Left forelimb (tissue), 1 donor: ENCODE measurements at regions not wholly inside any gene's neighbourhood (a gene's known extent, or its start where the extent isn't known, plus 50 kb on each side); places are given as distances from the start of the nearest gene placed in this dataset.
A peak's percentile ranks its signal among the peaks of the same experiment; 100 is the strongest.

Experiments
- DNase-seq: peaks from one replicate; pipeline ENCODE4 v3.0.0-alpha.2; 2018; ENCODE audit warnings: low spot score

GRCh38 chr16:86297866-86298757 is 212.2 kb upstream of the FOXF1 start:
- DNase-seq = peak; percentile 59

- DNase-seq = peak; percentile 38
Observed at GRCh38 chr16:86298758-86299134, 211.6 kb upstream of the FOXF1 start.

DNA sequence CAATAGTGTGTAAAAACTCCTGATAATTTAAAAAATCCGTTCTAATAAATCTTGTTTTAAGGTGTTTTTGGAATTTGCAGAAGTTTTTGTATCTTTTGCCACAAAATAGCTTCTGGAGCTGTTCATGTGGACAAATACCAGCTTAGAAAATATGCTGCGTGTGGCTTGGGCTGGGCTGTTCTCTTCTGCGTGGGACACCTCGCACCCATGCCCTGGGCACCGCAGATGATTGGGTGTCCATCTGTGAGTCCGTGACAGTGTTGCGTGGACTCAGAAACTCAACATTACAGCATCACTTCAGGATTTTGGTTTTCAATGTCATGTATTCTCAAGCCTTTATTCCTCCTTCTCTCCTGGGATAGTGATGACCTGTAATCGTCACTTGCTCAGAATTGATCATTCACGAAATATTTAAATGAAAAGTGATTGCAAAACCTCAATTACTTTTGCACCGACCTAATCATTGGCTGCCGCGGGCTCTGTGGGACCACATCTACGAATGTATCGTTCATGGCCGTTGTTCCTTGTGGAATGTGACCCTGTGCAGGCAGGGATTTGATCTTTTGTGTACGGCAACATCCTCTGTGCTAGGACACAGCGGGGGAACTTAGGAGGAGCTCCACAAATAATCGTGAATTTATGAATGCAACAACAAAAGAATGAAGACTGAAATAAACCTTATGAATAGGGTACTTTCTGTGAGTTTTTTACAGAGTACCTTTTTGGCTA is 210.3 kb upstream of the FOXF1 start:
- peak; percentile 9 for DNase-seq

DNA sequence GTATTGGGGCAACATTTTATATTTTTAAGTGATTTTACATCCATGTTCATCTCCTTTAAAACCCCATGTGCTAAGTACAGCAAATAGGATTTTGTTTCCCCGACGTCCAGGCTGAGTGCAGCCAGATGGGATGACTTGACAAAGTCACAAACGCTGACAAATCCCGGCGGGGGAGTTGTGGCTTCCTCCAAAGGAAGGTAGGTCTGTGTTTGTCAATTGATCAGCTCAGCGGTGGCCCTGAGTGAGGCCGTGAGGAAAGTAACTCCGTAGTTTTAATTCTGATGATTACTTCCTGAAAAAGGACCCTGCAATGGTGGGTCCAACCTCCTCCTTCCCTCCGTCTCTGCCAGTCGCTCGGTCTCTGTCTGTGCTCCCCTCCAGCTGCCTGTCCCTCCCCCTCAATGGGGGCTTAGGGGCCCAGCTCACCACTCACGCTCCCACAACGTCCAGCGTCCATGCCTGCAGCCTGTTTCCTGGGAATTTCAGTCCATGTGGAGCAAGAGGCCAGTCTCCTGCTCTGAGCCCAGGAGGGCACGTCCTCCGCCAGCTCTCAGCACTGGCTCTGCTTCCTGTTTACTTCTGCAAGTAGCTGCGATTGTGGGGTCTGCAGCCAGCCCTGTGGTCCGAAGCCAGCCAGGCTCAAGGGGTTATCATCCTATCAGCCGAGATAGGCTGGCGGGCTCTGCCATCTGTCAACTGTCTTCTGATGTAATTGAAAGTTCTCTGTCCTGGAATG is 209.4 kb upstream of the FOXF1 start:
- DNase-seq = peak; percentile 33

DNA sequence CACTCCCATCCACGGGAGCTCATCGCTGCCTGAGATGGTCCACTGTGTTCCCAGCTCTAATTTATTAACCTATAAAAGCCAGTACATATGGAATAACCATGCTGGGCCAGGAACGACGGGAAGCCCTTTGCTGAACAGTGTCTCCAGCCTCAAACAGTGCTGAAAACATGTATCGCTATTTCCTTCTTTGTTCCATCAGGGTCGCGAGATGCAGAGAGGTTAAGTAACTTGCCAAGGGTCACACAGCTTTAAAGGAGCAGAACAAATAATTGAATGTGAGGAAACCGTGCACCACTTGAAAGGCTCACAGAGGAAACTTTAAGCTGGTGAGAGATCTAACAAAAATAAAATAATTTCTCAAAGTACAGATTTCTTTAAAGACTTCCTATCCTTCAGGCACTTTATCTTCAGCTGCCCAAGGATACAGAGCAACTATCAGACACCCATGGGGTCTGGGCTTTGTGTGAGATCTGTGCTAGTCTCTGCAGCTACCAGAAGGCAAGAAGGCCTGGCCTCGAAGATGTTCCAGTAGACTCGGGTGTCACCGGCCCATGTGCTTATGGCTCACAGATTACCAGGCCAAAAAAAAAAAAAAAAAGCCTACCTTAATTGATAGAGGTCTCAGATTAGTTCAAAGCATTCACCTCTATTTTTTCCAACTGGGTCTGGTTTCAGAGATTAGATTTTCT is 207.8 kb upstream of the FOXF1 start:
- no peak for DNase-seq

- no peak for DNase-seq
Observed at GRCh38 chr16:86303787-86304678, 206.3 kb upstream of the FOXF1 start.

GRCh38 chr16:86304868-86305267 is 205.5 kb upstream of the FOXF1 start:
- no peak for DNase-seq

DNA sequence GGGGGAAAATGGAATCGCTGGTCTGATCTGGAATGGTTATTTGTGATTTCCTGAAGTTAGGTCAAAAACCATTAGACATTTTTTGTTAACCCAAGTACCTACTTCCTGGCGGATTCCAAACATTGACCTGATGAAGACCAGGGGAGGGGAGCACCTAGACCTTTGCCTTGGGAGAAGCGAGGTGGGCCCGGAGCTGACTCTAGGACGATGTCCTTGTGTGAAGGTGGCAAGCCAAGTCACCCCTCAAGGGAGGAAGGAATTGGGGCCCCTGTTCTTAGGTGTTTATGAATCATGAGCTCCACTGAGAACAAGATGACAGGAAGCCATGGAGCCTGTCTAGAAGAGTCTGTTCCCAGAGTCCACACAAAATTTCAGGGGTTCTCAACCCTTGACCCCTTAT is 204.9 kb upstream of the FOXF1 start:
- DNase-seq = no peak

- DNase-seq = no peak
Observed at GRCh38 chr16:86306011-86306644, 204.2 kb upstream of the FOXF1 start.

- DNase-seq = no peak
Observed at GRCh38 chr16:86306811-86307513, 203.4 kb upstream of the FOXF1 start.

DNA sequence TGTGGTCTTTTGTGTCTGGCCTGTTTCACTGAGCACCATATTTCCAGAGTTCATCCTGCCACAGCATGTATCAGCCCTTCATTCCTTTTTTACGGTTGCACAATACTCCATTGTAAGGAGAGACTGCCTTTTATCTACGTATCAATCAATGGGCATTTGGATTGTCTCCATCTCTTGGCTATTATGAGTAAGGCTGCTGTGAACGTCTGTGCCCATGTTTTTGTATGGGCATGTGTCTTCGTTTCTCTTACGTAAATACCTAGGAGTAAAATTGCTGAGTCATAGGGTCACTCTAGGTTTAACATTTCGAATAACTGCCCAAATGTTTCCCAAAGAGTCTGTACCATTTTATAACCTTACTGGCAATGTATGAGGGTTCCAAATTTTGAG is 202.8 kb upstream of the FOXF1 start:
- no peak for DNase-seq

DNA sequence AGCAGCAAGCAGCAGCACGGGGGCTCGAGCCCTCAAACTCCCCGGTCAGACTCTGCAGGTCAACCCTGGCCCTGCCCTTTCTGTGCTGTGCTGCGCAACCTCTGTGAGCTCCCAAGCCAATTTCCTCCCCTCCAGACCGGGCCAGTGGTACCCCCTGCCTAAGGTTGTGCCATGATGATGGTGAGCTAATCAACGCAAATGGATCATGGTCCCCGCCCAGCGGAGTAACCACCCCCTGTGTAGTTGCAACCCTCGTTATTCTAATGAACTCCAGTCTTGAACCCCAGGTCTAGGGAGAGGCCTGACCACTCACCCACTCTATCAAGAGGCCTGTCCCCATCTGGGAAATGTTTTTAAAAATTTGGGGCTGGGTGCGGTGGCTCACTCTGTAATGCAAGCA is 201.8 kb upstream of the FOXF1 start:
- DNase-seq = peak; percentile 33

- DNase-seq = peak; percentile 2
Observed at GRCh38 chr16:86313631-86314030, 196.7 kb upstream of the FOXF1 start.

- peak; percentile 60 for DNase-seq
Observed at GRCh38 chr16:86314402-86315025, 195.8 kb upstream of the FOXF1 start.

DNA sequence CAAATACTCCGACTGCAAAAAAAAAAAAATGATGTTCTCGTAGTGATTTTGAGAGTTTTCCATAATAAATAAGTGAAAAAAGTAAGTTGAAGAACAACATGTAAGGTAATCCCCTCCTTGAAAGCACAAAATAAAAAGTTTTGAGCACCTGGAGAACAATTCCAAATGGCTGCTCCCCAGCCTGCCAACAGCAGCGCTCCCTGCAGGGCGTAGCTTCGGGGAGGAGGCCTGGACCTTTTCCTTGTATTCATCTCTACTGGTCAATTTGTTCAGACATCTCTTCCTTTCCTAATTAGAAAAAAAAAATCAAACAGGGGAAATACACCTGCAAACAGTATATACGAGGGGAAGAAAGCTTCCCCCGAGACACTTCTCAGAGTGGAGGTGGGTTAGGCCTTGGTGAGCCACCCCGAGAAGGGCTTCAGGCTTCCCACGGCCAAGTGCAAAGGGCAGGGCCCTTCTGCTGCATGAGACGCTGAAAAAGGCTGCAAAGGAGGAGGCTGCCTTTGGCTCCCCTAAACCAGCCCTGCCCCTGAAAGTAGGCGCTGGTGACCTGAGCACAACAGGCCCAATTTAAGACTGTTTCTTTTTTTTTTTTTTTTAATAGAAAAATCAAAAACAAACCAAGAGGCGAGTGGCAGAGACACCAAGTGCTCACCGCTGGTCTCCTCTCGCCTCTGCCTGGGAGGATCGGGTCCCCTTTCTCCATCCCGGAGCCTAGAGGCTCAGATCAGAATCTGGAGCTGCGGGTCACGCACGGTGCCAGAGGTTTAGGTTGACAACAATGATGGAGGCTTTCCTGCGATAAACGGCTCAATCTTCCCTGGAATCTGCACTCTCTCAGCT is 193.1 kb upstream of the FOXF1 start:
- peak; percentile 23 for DNase-seq

DNA sequence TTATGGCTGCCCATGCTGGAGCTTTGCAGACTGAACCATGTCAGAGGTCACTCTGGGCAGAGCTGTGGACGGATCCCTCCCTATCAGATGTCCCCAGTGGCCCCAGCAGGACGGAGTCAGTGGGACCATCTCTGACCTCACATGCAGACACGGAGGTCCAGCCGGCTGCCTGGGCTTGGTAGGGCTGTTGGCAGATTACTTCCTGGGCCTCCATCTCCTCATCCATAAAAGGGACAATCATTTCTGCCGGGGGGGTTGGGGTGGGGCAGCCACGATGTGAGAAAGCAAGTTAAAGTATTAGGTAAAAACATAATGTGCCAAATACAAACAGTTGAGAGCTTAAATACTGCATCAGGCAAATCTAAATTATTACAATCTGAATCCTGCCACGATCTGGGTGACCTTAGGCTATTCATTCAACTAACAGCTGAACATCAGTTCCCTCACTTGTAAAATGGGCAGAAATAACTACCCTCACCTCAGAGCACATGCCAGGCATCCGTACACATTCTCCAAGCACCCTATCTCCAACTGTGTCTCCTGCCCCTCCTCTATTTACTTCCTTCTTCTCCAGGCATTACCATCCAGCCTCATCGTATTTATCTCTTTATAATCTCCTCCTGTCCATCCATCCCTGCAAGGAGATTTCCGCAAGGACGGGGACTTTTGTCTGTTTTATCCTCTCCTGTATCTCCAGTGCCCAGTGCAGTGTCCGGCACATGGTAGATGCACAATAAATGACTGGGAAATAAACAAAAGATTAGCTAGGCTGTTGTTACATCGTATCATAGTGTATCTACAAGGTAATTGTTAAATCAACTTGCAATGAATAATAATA is 192.3 kb upstream of the FOXF1 start:
- peak; percentile 18 for DNase-seq

GRCh38 chr16:86319585-86320236 is 190.6 kb upstream of the FOXF1 start:
- peak; percentile 38 for DNase-seq
